ENCODE measurements at regions not wholly inside any gene's neighbourhood (a gene's known extent, or its start where the extent isn't known, plus 50 kb on each side); places are given as distances from the start of the nearest gene placed in this dataset.

DNA sequence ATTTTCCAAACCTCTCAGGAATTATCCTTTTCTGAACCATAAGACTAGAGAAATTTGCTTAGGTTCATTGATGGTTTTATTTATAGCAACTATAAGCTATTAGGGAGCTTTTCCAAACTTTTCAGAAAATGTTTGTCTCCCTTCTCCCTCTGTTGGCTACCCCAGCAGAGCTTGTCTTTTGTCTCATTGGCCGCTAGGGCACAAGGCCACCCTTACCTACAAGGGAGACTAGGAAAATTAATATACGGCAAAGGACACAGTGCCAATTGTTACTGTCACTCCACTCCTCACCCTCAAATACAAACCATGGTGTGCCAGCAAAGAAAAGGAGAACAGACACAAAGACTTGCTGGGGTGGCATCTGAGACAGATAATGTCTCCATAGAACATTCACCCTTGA, 471.4 kb downstream of the XPNPEP1 start:
- Mint-ChIP-seq H3K4me1 (peaks cover 24% of the 10 kb centered on the region), H3K9me3 (no peaks in the 10 kb centered on the region), H3K4me3 (no peak overlapping the region), H3K27ac (no peak overlapping the region), H3K36me3 (no peaks in the 10 kb centered on the region), H3K27me3 (ENCODE audit: low read depth) (peaks cover 32% of the 10 kb centered on the region)
- CTCF ChIA-PET = interaction anchor here (0.5 to 1.5 kb wide), 9 partner anchors 10 to 336 kb away, joined by 3 to 11 read pairs (median 5); no protein-coding TSS in a partner anchor
- ATAC-seq = no peak
- TF ChIP-seq FOXJ3 (CRISPR knock-in tag; IDR thresholded peaks at IDR 0.05; ENCODE audit: borderline replicate concordance) = no peak
- TF ChIP-seq TEAD1 (CRISPR knock-in tag; IDR thresholded peaks at IDR 0.05) = no peak
- TF ChIP-seq, protein P1, sequence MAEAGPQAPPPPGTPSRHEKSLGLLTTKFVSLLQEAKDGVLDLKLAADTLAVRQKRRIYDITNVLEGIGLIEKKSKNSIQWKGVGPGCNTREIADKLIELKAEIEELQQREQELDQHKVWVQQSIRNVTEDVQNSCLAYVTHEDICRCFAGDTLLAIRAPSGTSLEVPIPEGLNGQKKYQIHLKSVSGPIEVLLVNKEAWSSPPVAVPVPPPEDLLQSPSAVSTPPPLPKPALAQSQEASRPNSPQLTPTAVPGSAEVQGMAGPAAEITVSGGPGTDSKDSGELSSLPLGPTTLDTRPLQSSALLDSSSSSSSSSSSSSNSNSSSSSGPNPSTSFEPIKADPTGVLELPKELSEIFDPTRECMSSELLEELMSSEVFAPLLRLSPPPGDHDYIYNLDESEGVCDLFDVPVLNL (CRISPR knock-in tag; IDR thresholded peaks at IDR 0.05; ENCODE audit: borderline replicate concordance, low read depth) = no peak
- no peak for TF ChIP-seq TP53 (CRISPR knock-in tag; IDR thresholded peaks at IDR 0.05)
- no peak for TF ChIP-seq AR (CRISPR knock-in tag; IDR thresholded peaks at IDR 0.05)
- no peak for TF ChIP-seq EMX1 (CRISPR knock-in tag; IDR thresholded peaks at IDR 0.05)
- TF ChIP-seq ZNF219 (CRISPR knock-in tag; IDR thresholded peaks at IDR 0.05; ENCODE audit: borderline replicate concordance) = no peak
- TF ChIP-seq, protein P2, sequence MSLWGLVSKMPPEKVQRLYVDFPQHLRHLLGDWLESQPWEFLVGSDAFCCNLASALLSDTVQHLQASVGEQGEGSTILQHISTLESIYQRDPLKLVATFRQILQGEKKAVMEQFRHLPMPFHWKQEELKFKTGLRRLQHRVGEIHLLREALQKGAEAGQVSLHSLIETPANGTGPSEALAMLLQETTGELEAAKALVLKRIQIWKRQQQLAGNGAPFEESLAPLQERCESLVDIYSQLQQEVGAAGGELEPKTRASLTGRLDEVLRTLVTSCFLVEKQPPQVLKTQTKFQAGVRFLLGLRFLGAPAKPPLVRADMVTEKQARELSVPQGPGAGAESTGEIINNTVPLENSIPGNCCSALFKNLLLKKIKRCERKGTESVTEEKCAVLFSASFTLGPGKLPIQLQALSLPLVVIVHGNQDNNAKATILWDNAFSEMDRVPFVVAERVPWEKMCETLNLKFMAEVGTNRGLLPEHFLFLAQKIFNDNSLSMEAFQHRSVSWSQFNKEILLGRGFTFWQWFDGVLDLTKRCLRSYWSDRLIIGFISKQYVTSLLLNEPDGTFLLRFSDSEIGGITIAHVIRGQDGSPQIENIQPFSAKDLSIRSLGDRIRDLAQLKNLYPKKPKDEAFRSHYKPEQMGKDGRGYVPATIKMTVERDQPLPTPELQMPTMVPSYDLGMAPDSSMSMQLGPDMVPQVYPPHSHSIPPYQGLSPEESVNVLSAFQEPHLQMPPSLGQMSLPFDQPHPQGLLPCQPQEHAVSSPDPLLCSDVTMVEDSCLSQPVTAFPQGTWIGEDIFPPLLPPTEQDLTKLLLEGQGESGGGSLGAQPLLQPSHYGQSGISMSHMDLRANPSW (CRISPR knock-in tag; conservative IDR thresholded peaks at IDR 0.05; ENCODE audit: low read depth) = no peak
- TF ChIP-seq GRHL2 (CRISPR knock-in tag; IDR thresholded peaks at IDR 0.05; ENCODE audit: insufficient replicate concordance, severe bottlenecking) = no peak
- DNase-seq (ENCODE audit: low spot score) = no peak
- POLR2A ChIA-PET = no interaction called here

DNA sequence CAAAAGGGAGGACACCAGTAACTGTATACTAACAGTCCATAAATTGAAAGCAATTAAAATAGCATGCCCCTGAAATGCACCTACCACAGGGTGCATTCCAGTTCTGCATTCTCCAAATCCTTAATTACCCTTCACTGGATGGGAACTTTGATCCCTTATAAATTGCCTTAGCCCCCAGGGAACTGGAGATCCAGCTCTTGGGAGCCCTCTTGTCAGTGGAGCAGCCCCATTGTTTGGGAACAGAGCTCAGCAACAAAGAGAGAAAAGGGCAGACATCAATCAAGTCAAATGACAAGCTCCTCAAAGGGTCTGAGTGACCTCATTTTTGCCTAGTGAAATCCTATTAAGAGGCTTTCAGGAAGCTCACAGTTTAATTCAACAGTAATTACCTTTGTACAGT, 472.6 kb downstream of the XPNPEP1 start:
- H3K4me1 Mint-ChIP-seq = peaks cover 16% of the 10 kb centered on the region
- no peak overlapping the region for H3K4me3 Mint-ChIP-seq
- no peak for DNase-seq (ENCODE audit: low spot score)
- TF ChIP-seq ZNF423 (CRISPR knock-in tag; IDR thresholded peaks at IDR 0.05) (no peak), OVOL2 (CRISPR knock-in tag; IDR thresholded peaks at IDR 0.05; ENCODE audit: borderline replicate concordance) (no peak), ATF1 (CRISPR knock-in tag; IDR thresholded peaks at IDR 0.05) (no peak), ZNF671 (CRISPR knock-in tag; IDR thresholded peaks at IDR 0.05) (no peak), TEAD4 (CRISPR knock-in tag; IDR thresholded peaks at IDR 0.05) (no peak), CBFB (CRISPR knock-in tag; IDR thresholded peaks at IDR 0.05; ENCODE audit: low read depth) (no peak), ZNF263 (CRISPR knock-in tag; IDR thresholded peaks at IDR 0.05; ENCODE audit: low read depth) (no peak), GABPB1 (CRISPR knock-in tag; IDR thresholded peaks at IDR 0.05) (no peak), NR3C1 (CRISPR knock-in tag; conservative IDR thresholded peaks at IDR 0.05; ENCODE audit: low read depth) (no peak)
- TF ChIP-seq, protein P3, sequence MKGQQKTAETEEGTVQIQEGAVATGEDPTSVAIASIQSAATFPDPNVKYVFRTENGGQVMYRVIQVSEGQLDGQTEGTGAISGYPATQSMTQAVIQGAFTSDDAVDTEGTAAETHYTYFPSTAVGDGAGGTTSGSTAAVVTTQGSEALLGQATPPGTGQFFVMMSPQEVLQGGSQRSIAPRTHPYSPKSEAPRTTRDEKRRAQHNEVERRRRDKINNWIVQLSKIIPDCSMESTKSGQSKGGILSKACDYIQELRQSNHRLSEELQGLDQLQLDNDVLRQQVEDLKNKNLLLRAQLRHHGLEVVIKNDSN (CRISPR knock-in tag; IDR thresholded peaks at IDR 0.05) = no peak
- TF ChIP-seq, protein P4, sequence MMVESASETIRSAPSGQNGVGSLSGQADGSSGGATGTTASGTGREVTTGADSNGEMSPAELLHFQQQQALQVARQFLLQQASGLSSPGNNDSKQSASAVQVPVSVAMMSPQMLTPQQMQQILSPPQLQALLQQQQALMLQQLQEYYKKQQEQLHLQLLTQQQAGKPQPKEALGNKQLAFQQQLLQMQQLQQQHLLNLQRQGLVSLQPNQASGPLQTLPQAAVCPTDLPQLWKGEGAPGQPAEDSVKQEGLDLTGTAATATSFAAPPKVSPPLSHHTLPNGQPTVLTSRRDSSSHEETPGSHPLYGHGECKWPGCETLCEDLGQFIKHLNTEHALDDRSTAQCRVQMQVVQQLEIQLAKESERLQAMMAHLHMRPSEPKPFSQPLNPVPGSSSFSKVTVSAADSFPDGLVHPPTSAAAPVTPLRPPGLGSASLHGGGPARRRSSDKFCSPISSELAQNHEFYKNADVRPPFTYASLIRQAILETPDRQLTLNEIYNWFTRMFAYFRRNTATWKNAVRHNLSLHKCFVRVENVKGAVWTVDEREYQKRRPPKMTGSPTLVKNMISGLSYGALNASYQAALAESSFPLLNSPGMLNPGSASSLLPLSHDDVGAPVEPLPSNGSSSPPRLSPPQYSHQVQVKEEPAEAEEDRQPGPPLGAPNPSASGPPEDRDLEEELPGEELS (CRISPR knock-in tag; IDR thresholded peaks at IDR 0.05) = no peak
- H3K27me3 Mint-ChIP-seq (ENCODE audit: low read depth) = peaks cover 22% of the 10 kb centered on the region
- no peak overlapping the region for H3K27ac Mint-ChIP-seq
- H3K36me3 Mint-ChIP-seq = no peaks in the 10 kb centered on the region
- ChIA-PET POLR2A (no interaction called here), CTCF (interaction anchor here (1.1 to 1.5 kb wide), 2 partner anchors 13 to 323 kb away, joined by 5 to 11 read pairs; no protein-coding TSS in a partner anchor)
- no peaks in the 10 kb centered on the region for H3K9me3 Mint-ChIP-seq
- no peak for ATAC-seq

Measured in WTC11 (cell line).